GM12878 (cell line): ENCODE measurements at regions not wholly inside any gene's neighbourhood (a gene's known extent, or its start where the extent isn't known, plus 50 kb on each side); places are given as distances from the start of the nearest gene placed in this dataset.

Source experiments
- ATAC-seq: fragments of 200-7000 bp; cut with Tn5 transposase; 3 replicates; pipeline ENCODE4 v1.9.1; 2020; ENCODE audit warnings: mild to moderate bottlenecking, moderate library complexity
- BruUV-seq: library from RNA; stranded (reverse); fragments of 400-500 nt; replicated peaks from 2 replicates; lab custom pipeline; 2021; lab: Mats Ljungman, UMichigan
- CTCF ChIA-PET: fragments of 300-600 bp; sonication (Branson Sonifier 250); formaldehyde crosslinking; extraction: SDS; loops from one replicate; lab custom pipeline; 2021; ENCODE audit warnings: inconsistent platforms; lab: Yijun Ruan, JAX
- POLR2A ChIA-PET: fragments of 350-600 bp; formaldehyde crosslinking; extraction: SDS; loops from one replicate; lab custom pipeline; 2021; ENCODE audit warnings: inconsistent platforms; lab: Charles Lee
- RAD21 ChIA-PET: fragments of 300-600 bp; sonication (Branson Sonifier 250); formaldehyde crosslinking; loops from one replicate; lab custom pipeline; 2023; ENCODE audit warnings: antibody characterized with exemption; ENCODE audit not compliant: unreplicated experiment; lab: Charles Lee
- SMC1A ChIA-PET: fragments of 300-600 bp; sonication (Branson Sonifier 250); formaldehyde crosslinking; loops from one replicate; lab custom pipeline; 2023; ENCODE audit not compliant: unreplicated experiment, uncharacterized antibody; lab: Charles Lee
- DNase-seq: peaks from one replicate; pipeline ENCODE4 v3.0.0-alpha.2; 2011; ENCODE audit warnings: low read depth, low spot score
- FAIRE-seq: peaks from 3 replicates; lab custom pipeline; 2011; peaks lifted over from hg19 to GRCh38; lab: Jason Lieb, UNC
- H2AFZ ChIP-seq: 2 replicates; pipeline ENCODE4 v1.6.0; 2011; ENCODE audit warnings: low read depth, low read length, control low read depth; ENCODE audit not compliant: control insufficient read depth
- H3K27ac ChIP-seq: 2 replicates; pipeline ENCODE4 v1.5.1; 2011; ENCODE audit warnings: control low read depth; ENCODE audit not compliant: control insufficient read depth, insufficient read depth
- H3K27me3 ChIP-seq, 2 experiments: replicated peaks in 1 of 2; 2 replicates each; pipeline versions ENCODE4 v1.6.0 to v1.6.1; 2011; ENCODE audit warnings: low read length in 1 of 2; ENCODE audit not compliant: control insufficient read depth in 2 of 2, insufficient read depth in 2 of 2
- H3K36me3 ChIP-seq, 2 experiments: 2 replicates each; pipeline ENCODE4 v1.5.1; 2011; ENCODE audit warnings: low read length in 1 of 2; ENCODE audit not compliant: control insufficient read depth in 2 of 2, insufficient read depth in 2 of 2
- H3K4me1 ChIP-seq: 2 replicates; pipeline ENCODE4 v1.6.1; 2011; ENCODE audit warnings: mild to moderate bottlenecking, low read length, moderate library complexity, mixed read lengths; ENCODE audit not compliant: control insufficient read depth, insufficient read depth
- H3K4me2 ChIP-seq: 2 replicates; pipeline ENCODE4 v1.6.0; 2011; ENCODE audit warnings: control low read depth; ENCODE audit not compliant: control insufficient read depth, insufficient read depth
- H3K4me3 ChIP-seq: fragments of 200-600 bp; sonication (generic); 2 replicates; pipeline ENCODE4 v1.5.1; 2016
- H3K79me2 ChIP-seq: 2 replicates; pipeline ENCODE4 v1.6.0; 2011; ENCODE audit warnings: low read length; ENCODE audit not compliant: control insufficient read depth, insufficient read depth
- H3K9ac ChIP-seq: 2 replicates; pipeline ENCODE4 v1.8.0; 2011; ENCODE audit warnings: low read length, control low read depth, mixed read lengths; ENCODE audit not compliant: control insufficient read depth, insufficient read depth
- H3K9me3 ChIP-seq: replicated peaks from 3 replicates; pipeline ENCODE4 v1.5.1; 2011; ENCODE audit warnings: mild to moderate bottlenecking, low read length; ENCODE audit not compliant: control insufficient read depth, insufficient read depth
- H4K20me1 ChIP-seq: 2 replicates; pipeline ENCODE4 v1.6.0; 2011; ENCODE audit not compliant: control insufficient read depth, insufficient read depth
- FOS ChIP-seq: IDR thresholded peaks from 3 replicates; pipeline ENCODE4 v1.6.1; 2011; ENCODE audit warnings: borderline replicate concordance; ENCODE audit not compliant: insufficient read length; ENCODE audit errors: extremely low read depth
- MYB ChIP-seq: fragments of 150-350 bp; IDR thresholded peaks from 2 replicates; pipeline ENCODE4 v1.6.1; 2014; ENCODE audit warnings: mild to moderate bottlenecking, low read depth, low read length, borderline replicate concordance
- NFIC ChIP-seq: IDR thresholded peaks from 2 replicates; pipeline ENCODE4 v1.6.1; 2012; ENCODE audit warnings: low read depth, mild to moderate bottlenecking, inconsistent platforms, low read length, moderate library complexity
- PAX8 ChIP-seq: fragments of 450-650 bp; IDR thresholded peaks from 2 replicates; pipeline ENCODE4 v1.6.1; 2017; ENCODE audit warnings: mild to moderate bottlenecking, moderate library complexity
- ZBTB40 ChIP-seq: fragments of 450-650 bp; IDR thresholded peaks from 2 replicates; pipeline ENCODE4 v1.6.1; 2016; ENCODE audit warnings: mild to moderate bottlenecking, moderate library complexity, borderline replicate concordance
- ZNF592 ChIP-seq: fragments of 450-650 bp; IDR thresholded peaks from 2 replicates; pipeline ENCODE4 v1.6.1; 2017; ENCODE audit warnings: mild to moderate bottlenecking, moderate library complexity
- WGBS: methylation state at CpG from one replicate; pipeline ENCODE4 v1.1.6; 2016; ENCODE audit warnings: low lambda C conversion rate; ENCODE audit not compliant: insufficient replicate concordance, insufficient coverage; ENCODE audit errors: missing lambda C conversion rate; 5-methylcytosine and 5-hydroxymethylcytosine counted together
- in situ Hi-C: fragments of 300-500 bp; cut with MboI; formaldehyde crosslinking; loops from 9 replicates; pipeline ENCODE4 v1.14.3; 2018; ENCODE audit warnings: mixed read lengths
- intact Hi-C: fragments of 100-400 bp; cut with micrococcal nuclease; formaldehyde crosslinking; loops from one replicate; pipeline ENCODE4 v1.14.2; 2022; ENCODE audit not compliant: unreplicated experiment

DNA sequence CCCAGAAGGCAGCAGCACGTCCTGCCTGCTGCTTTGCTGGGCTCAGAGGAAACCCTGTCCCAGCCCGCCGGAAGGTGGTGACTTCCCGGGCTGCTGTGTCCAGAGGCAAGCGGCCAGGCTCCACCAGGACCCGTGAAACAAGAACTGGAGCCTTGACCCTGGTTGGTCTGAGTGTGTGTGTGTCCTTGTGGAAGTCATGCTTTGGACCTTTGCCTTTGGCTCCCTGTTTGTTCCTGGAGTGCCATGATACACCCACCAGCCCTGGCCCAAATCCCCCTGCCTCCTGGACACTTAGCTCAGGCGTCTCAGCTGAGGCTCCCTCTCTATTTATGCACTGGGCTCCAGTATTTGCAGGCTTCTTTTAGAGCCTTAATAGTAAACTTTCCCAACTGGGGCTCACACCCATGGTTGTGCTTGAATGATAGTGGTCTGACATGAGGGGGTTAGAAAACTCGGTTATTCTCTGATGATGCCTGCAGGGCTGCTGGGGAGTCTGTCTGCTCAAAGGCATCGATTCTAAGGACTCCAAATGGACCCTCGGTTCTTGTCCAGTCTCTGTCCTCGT is 72.2 kb downstream of the C9orf50 start (continued):
- TF ChIP-seq NFIC: no peak
- TF ChIP-seq PAX8: no peak
- no peak for TF ChIP-seq ZNF592
- TF ChIP-seq FOS: no peak

DNA sequence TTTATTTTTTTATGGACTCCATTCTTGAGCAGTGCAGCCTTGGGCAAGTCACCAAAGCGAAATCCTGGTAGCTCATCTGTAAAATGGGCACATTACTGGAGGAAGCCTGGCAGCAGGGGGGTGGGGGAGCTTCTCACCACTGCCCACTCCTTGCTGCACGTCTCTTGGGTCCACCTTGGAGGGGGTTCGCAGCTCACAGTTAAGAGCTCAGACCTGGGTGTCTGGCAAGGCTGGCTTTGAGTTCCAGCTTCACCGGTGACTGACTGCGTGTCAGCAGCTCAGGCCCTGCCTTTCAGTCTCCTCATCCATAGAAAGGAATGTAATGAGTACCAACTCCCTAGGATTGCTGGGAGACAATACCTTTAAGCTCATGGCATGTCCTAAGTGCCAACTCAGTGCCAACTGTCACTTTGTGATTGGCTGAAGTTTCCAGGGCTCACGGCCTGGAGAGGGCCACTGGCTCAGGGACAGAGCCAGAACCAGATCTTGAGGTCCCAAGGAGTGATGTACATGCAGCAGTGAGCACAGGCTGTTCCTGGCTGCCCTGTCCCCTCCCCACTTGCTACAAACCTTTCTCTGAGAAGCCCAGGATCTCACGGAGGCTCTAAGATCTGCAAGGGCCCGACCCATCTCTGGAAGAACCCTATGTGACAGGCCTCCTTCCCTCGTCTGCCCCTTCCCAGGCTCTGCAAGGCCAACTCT is 72.9 kb downstream of the C9orf50 start:
- Histone ChIP-seq H3K27me3 (peaks cover 3 to 8% of the 10 kb centered on the region in 2 experiments; a peak in 3 of 4 replicates), H3K4me1 (no peaks in the 10 kb centered on the region), H3K4me3 (no peak overlapping the region), H3K36me3 (no peaks in the 10 kb centered on the region), H3K27ac (no peak overlapping the region), H3K9me3 (no peaks in the 10 kb centered on the region), H3K9ac (no peak overlapping the region), H2AFZ (no peak overlapping the region), H3K79me2 (no peaks in the 10 kb centered on the region), H4K20me1 (no peaks in the 10 kb centered on the region), H3K4me2 (no peak overlapping the region)
- in situ Hi-C loops: no loop called here
- no peak for TF ChIP-seq ZBTB40
- no peak for TF ChIP-seq MYB
- FAIRE-seq (no peak), ATAC-seq (no peak), DNase-seq (no peak)
- 32% methylated on average over 9 of the region's 9 CpGs for WGBS
- CTCF ChIA-PET: interaction anchor here (1.3 kb wide), 1 partner anchor 20 kb away, joined by 3 read pairs; no protein-coding TSS in a partner anchor
- no TSS peak for BruUV-seq
- intact Hi-C loops: no loop called here
- RAD21 ChIA-PET: interaction anchor here (1.2 kb wide), 1 partner anchor 405 kb away, joined by 3 read pairs; no protein-coding TSS in a partner anchor
- POLR2A ChIA-PET: no interaction called here
- SMC1A ChIA-PET: interaction anchor here (0.9 to 1.6 kb wide), 4 partner anchors 23 to 417 kb away, joined by 3 read pairs; no protein-coding TSS in a partner anchor
